ENCODE measurements at regions not wholly inside any gene's neighbourhood (a gene's known extent, or its start where the extent isn't known, plus 50 kb on each side); places are given as distances from the start of the nearest gene placed in this dataset.

- TF ChIP-seq POLR2A (IDR thresholded peaks at IDR 0.05) (no peak), CTCF (IDR thresholded peaks at IDR 0.05) (no peak)
Measured at GRCh38 chr5:88939300-88939699, 56.3 kb upstream of the MEF2C start.
